ENCODE measurements at regions not wholly inside any gene's neighbourhood (a gene's known extent, or its start where the extent isn't known, plus 50 kb on each side); places are given as distances from the start of the nearest gene placed in this dataset.

DNA sequence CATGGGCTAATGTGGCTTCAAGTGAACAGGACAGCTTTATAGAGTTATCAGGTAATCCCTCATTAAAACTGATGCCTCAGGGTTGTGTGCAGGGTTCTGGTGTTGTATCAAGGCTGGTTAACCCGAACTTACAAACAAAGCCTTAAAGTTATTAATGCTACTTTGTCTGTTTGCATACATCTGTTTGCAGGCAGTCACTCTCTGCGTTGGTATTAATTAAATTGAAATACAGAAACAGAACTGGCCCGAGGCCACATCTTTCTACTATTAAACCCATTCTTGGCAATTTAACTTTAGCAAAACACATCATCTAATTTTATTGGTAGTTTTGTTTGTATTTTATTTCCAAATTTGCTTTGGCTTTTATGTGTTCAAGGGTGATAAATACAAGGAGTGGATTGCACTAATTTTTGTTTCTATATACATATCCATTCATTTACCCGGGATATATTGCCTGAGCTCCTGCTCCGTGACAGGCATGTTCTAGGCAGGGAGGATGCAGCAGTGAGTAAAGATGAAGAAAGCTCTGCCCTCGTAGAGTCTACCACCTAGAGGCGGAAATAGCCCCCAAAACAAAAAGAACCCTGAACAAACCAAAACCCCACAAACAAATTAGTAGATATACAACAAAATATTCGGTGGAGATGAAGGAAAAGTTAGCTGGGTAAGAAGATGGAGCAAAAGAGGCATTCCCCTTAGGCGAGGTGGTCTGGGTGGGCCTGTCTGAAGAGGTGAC lies 164.2 kb downstream of the MACROH2A1 start:
- H3K14ac ChIP-seq (ENCODE audit: low read length): no peak overlapping the region
- H3K9me3 ChIP-seq (replicated peaks in 1 of 2; ENCODE audit: control insufficient read depth in 2 of 2, insufficient read depth in 1 of 2, low read depth in 1 of 2, low read length in 2 of 2): no peaks in the 10 kb centered on the region
- no peak overlapping the region for H3K4me2 ChIP-seq (ENCODE audit: insufficient read depth, low read length, poor library complexity, severe bottlenecking)
- no peak overlapping the region for H2BK120ac ChIP-seq (ENCODE audit: low read depth, low read length)
- H3K23ac ChIP-seq (ENCODE audit: low read depth, low read length, poor library complexity): no peak overlapping the region
- no peak overlapping the region for H2BK15ac ChIP-seq (ENCODE audit: low read length)
- no peak overlapping the region for H2AK5ac ChIP-seq (ENCODE audit: low read depth, low read length)
- no peak overlapping the region for H2BK12ac ChIP-seq (ENCODE audit: low read length)
- WGBS, 2 donors (ENCODE audit: extremely low coverage in 2 of 2, insufficient read length in 2 of 2, insufficient replicate concordance in 1 of 2): no CpG with 5 or more reads among the region's 9 CpGs
- peaks cover 0 to 9% of the 10 kb centered on the region in 2 donors for H3K4me1 ChIP-seq (ENCODE audit: control insufficient read depth in 2 of 2, insufficient read depth in 1 of 2, low read depth in 1 of 2, low read length in 2 of 2)
- H3K36me3 ChIP-seq (replicated peaks in 1 of 2; ENCODE audit: control insufficient read depth in 2 of 2, insufficient read depth in 2 of 2, low read length in 2 of 2): no peaks in the 10 kb centered on the region
- H3K79me1 ChIP-seq (ENCODE audit: low read depth, low read length): no peaks in the 10 kb centered on the region
- H4K8ac ChIP-seq (ENCODE audit: low read depth, low read length): no peak overlapping the region
- H4K91ac ChIP-seq (ENCODE audit: low read depth, low read length, poor library complexity): no peak overlapping the region
- H2AFZ ChIP-seq (ENCODE audit: low read length): no peak overlapping the region
- no peak overlapping the region for H3K4ac ChIP-seq (ENCODE audit: low read length)
- peaks cover 0 to 39% (median 0%) of the 10 kb centered on the region in 3 experiments for H3K27me3 ChIP-seq (ENCODE audit: control insufficient read depth in 3 of 3, insufficient read depth in 3 of 3, low read depth in 1 of 3, low read length in 3 of 3)
- H3K4me3 ChIP-seq (ENCODE audit: low read length in 2 of 2): no peak overlapping the region
- no peak overlapping the region for H3K9ac ChIP-seq (ENCODE audit: low read depth, low read length, poor library complexity)
- DNase-seq (ENCODE audit: low spot score): no peak
- H2BK5ac ChIP-seq (ENCODE audit: low read length): peak overlapping the region; percentile 40
- H3K27ac ChIP-seq (replicated peaks; ENCODE audit: low read length): no peak overlapping the region
- no peak overlapping the region for H3K18ac ChIP-seq (ENCODE audit: low read length)

DNA sequence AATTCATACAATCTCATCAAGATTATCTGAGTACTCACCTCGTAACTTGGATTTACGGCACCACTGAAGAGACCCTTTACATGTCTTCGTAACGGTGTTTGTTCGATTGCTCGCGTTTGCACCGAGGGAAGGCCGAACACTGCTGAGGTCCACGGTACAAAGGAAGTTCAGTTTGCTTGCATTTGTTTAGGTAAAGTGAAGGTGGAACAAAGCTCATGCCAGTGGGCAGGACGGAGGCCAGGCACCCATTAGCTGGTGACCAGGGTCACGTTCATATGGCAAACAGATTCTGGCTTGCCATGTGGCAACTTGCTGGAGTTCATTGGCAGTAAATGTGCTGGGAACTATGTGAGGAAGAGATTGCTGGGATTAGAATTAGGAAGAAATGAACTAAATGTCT lies 164.8 kb downstream of the MACROH2A1 start:
- Histone ChIP-seq H3K9ac (ENCODE audit: low read depth, low read length, poor library complexity) (no peak overlapping the region), H3K4me2 (ENCODE audit: insufficient read depth, low read length, poor library complexity, severe bottlenecking) (no peak overlapping the region), H2BK5ac (ENCODE audit: low read length) (no peak overlapping the region), H3K4me3 (ENCODE audit: low read length in 2 of 2) (no peak overlapping the region), H3K27me3 (ENCODE audit: control insufficient read depth in 3 of 3, insufficient read depth in 3 of 3, low read depth in 1 of 3, low read length in 3 of 3) (peaks cover 0 to 42% (median 0%) of the 10 kb centered on the region in 3 experiments), H2AK5ac (ENCODE audit: low read depth, low read length) (no peak overlapping the region), H3K23ac (ENCODE audit: low read depth, low read length, poor library complexity) (no peak overlapping the region), H3K9me3 (replicated peaks in 1 of 2; ENCODE audit: control insufficient read depth in 2 of 2, insufficient read depth in 1 of 2, low read depth in 1 of 2, low read length in 2 of 2) (no peaks in the 10 kb centered on the region), H2BK120ac (ENCODE audit: low read depth, low read length) (no peak overlapping the region), H2BK15ac (ENCODE audit: low read length) (no peak overlapping the region), H3K79me1 (ENCODE audit: low read depth, low read length) (no peaks in the 10 kb centered on the region), H4K91ac (ENCODE audit: low read depth, low read length, poor library complexity) (no peak overlapping the region), H3K18ac (ENCODE audit: low read length) (no peak overlapping the region), H2BK12ac (ENCODE audit: low read length) (no peak overlapping the region), H3K4me1 (ENCODE audit: control insufficient read depth in 2 of 2, insufficient read depth in 1 of 2, low read depth in 1 of 2, low read length in 2 of 2) (peaks cover 0 to 9% of the 10 kb centered on the region in 2 donors), H3K14ac (ENCODE audit: low read length) (no peak overlapping the region), H4K8ac (ENCODE audit: low read depth, low read length) (no peak overlapping the region), H3K27ac (replicated peaks; ENCODE audit: low read length) (no peak overlapping the region), H3K36me3 (replicated peaks in 1 of 2; ENCODE audit: control insufficient read depth in 2 of 2, insufficient read depth in 2 of 2, low read length in 2 of 2) (no peaks in the 10 kb centered on the region), H2AFZ (ENCODE audit: low read length) (no peak overlapping the region), H3K4ac (ENCODE audit: low read length) (no peak overlapping the region)
- DNase-seq (ENCODE audit: low spot score): no peak
- WGBS, 2 donors (ENCODE audit: extremely low coverage in 2 of 2, insufficient read length in 2 of 2, insufficient replicate concordance in 1 of 2): no CpG with 5 or more reads among the region's 12 CpGs

DNA sequence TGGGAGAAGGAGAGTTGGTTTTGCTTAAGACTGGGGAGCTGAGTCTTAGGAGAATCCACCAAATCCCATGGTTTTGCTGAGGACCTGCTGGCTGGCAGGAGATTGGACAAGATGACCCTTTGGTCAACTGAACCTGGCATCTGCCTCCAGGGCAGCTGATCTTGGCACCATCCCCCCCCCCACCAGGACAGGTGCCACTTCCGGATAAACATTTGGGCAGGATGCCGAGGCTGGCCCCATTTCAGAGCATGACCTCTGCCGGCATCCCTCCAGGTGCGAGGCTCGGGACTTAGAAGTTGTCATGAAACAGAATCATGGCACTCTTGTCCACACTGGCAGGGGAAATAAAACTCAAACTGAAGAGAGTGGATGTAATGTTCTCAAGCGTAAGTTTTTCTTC lies 165.6 kb downstream of the MACROH2A1 start:
- peak overlapping the region; percentile 11 for H2AK5ac ChIP-seq (ENCODE audit: low read depth, low read length)
- no peaks in the 10 kb centered on the region for H3K36me3 ChIP-seq (replicated peaks in 1 of 2; ENCODE audit: control insufficient read depth in 2 of 2, insufficient read depth in 2 of 2, low read length in 2 of 2)
- DNase-seq (ENCODE audit: low spot score): no peak
- H3K23ac ChIP-seq (ENCODE audit: low read depth, low read length, poor library complexity): no peak overlapping the region
- H4K8ac ChIP-seq (ENCODE audit: low read depth, low read length): no peak overlapping the region
- H3K4ac ChIP-seq (ENCODE audit: low read length): no peak overlapping the region
- H3K79me1 ChIP-seq (ENCODE audit: low read depth, low read length): no peaks in the 10 kb centered on the region
- no peak overlapping the region for H4K91ac ChIP-seq (ENCODE audit: low read depth, low read length, poor library complexity)
- H2BK5ac ChIP-seq (ENCODE audit: low read length): no peak overlapping the region
- no peaks in the 10 kb centered on the region for H3K9me3 ChIP-seq (replicated peaks in 1 of 2; ENCODE audit: control insufficient read depth in 2 of 2, insufficient read depth in 1 of 2, low read depth in 1 of 2, low read length in 2 of 2)
- no peak overlapping the region for H2BK120ac ChIP-seq (ENCODE audit: low read depth, low read length)
- H3K27me3 ChIP-seq (ENCODE audit: control insufficient read depth in 3 of 3, insufficient read depth in 3 of 3, low read depth in 1 of 3, low read length in 3 of 3): peaks cover 0 to 42% (median 0%) of the 10 kb centered on the region in 3 experiments
- no peak overlapping the region for H2BK15ac ChIP-seq (ENCODE audit: low read length)
- peaks cover 0 to 9% of the 10 kb centered on the region in 2 donors for H3K4me1 ChIP-seq (ENCODE audit: control insufficient read depth in 2 of 2, insufficient read depth in 1 of 2, low read depth in 1 of 2, low read length in 2 of 2)
- H2BK12ac ChIP-seq (ENCODE audit: low read length): no peak overlapping the region
- no peak overlapping the region for H3K4me2 ChIP-seq (ENCODE audit: insufficient read depth, low read length, poor library complexity, severe bottlenecking)
- WGBS, 2 donors (ENCODE audit: extremely low coverage in 2 of 2, insufficient read length in 2 of 2, insufficient replicate concordance in 1 of 2): no CpG with 5 or more reads among the region's 6 CpGs
- no peak overlapping the region for H3K18ac ChIP-seq (ENCODE audit: low read length)
- H3K4me3 ChIP-seq (ENCODE audit: low read length in 2 of 2): no peak overlapping the region
- H3K27ac ChIP-seq (replicated peaks; ENCODE audit: low read length): no peak overlapping the region
- H3K14ac ChIP-seq (ENCODE audit: low read length): no peak overlapping the region
- H3K9ac ChIP-seq (ENCODE audit: low read depth, low read length, poor library complexity): no peak overlapping the region
- no peak overlapping the region for H2AFZ ChIP-seq (ENCODE audit: low read length)

- Histone ChIP-seq H3K36me3 (replicated peaks in 1 of 2; ENCODE audit: control insufficient read depth in 2 of 2, insufficient read depth in 2 of 2, low read length in 2 of 2) (no peaks in the 10 kb centered on the region), H3K9me3 (replicated peaks in 1 of 2; ENCODE audit: control insufficient read depth in 2 of 2, insufficient read depth in 1 of 2, low read depth in 1 of 2, low read length in 2 of 2) (no peaks in the 10 kb centered on the region), H2BK12ac (ENCODE audit: low read length) (no peak overlapping the region), H2AK5ac (ENCODE audit: low read depth, low read length) (peak overlapping the region; percentile 11), H3K4ac (ENCODE audit: low read length) (no peak overlapping the region), H4K91ac (ENCODE audit: low read depth, low read length, poor library complexity) (no peak overlapping the region), H2AFZ (ENCODE audit: low read length) (no peak overlapping the region), H4K8ac (ENCODE audit: low read depth, low read length) (no peak overlapping the region), H2BK5ac (ENCODE audit: low read length) (peak overlapping the region; percentile 17), H3K4me1 (ENCODE audit: control insufficient read depth in 2 of 2, insufficient read depth in 1 of 2, low read depth in 1 of 2, low read length in 2 of 2) (peaks cover 0 to 9% of the 10 kb centered on the region in 2 donors), H3K79me1 (ENCODE audit: low read depth, low read length) (no peaks in the 10 kb centered on the region), H3K18ac (ENCODE audit: low read length) (peak overlapping the region; percentile 11), H3K27ac (replicated peaks; ENCODE audit: low read length) (no peak overlapping the region), H2BK120ac (ENCODE audit: low read depth, low read length) (no peak overlapping the region), H3K14ac (ENCODE audit: low read length) (peak overlapping the region; percentile 25), H3K4me2 (ENCODE audit: insufficient read depth, low read length, poor library complexity, severe bottlenecking) (no peak overlapping the region), H3K23ac (ENCODE audit: low read depth, low read length, poor library complexity) (no peak overlapping the region), H2BK15ac (ENCODE audit: low read length) (no peak overlapping the region), H3K9ac (ENCODE audit: low read depth, low read length, poor library complexity) (no peak overlapping the region), H3K4me3 (ENCODE audit: low read length in 2 of 2) (no peak overlapping the region), H3K27me3 (ENCODE audit: control insufficient read depth in 3 of 3, insufficient read depth in 3 of 3, low read depth in 1 of 3, low read length in 3 of 3) (peaks cover 0 to 42% (median 0%) of the 10 kb centered on the region in 3 experiments)
- no peak for DNase-seq (ENCODE audit: low spot score)
- no CpG with 5 or more reads among the region's 8 CpGs for WGBS, 2 donors (ENCODE audit: extremely low coverage in 2 of 2, insufficient read length in 2 of 2, insufficient replicate concordance in 1 of 2)
Measured at GRCh38 chr5:135232958-135233357, 166.1 kb downstream of the MACROH2A1 start.

Data from neuronal stem cell (in vitro differentiated cells).